GM08714 (cell line): ENCODE measurements at regions not wholly inside any gene's neighbourhood (a gene's known extent, or its start where the extent isn't known, plus 50 kb on each side); places are given as distances from the start of the nearest gene placed in this dataset.

Experiments
- H3K4me3 ChIP-seq: fragments of 200-500 bp; sonication (Bioruptor generic); 2 replicates; pipeline ENCODE4 v1.5.1; 2014; ENCODE audit warnings: mild to moderate bottlenecking, low read length, inconsistent platforms
- ZNF274 ChIP-seq: IDR thresholded peaks from 2 replicates; pipeline ENCODE4 v1.6.1; 2012; ENCODE audit warnings: mild to moderate bottlenecking, low read depth, low read length

- no peak for TF ChIP-seq ZNF274
- H3K4me3 ChIP-seq, result no peak overlapping the region
Observed at GRCh38 chr14:82720431-82720830, 1186.8 kb upstream of the SEL1L start.

DNA sequence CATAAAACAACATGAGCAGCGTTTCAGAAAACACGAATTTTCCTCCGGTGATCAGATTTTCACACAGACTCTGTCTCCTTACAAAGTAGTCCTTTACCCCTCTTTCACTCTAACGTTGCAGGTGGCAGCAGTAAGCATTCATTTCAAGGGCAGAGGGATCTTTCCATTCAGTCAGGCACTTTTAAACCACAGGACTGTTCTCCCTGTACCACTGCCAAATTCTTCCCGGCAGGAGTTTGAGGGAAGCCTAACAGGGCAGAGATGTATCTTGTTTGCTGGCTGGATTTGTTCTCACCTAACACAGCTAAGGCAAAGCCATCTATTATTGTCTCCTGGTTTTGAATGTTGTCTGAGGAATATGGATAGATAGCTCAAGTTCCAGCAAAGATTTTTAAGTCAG, 1187.3 kb upstream of the SEL1L start:
- H3K4me3 ChIP-seq, result no peak overlapping the region
- TF ChIP-seq ZNF274, result no peak

DNA sequence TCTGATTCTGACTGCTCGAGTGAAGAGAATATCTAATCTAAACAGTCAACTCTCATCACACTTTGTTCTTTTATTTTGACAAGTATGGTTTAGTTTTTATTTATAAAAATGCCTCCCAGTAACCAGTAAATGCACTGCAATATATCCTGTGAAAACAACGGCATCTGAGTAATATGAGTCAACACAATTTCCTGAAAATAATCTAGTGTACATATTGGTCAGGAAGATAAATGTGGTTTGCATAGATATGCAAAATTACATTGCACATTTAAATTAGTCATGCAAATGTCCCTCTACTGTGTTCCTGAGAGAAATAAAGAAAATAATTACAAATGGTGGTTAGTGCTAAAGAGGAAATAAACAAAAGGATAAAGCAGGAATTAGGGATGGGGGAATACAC, 1190.7 kb upstream of the SEL1L start:
- no peak for TF ChIP-seq ZNF274
- H3K4me3 ChIP-seq, result no peak overlapping the region

GRCh38 chr14:82725213-82725612, 1191.6 kb upstream of the SEL1L start:
- TF ChIP-seq ZNF274, result no peak
- H3K4me3 ChIP-seq, result no peak overlapping the region

DNA sequence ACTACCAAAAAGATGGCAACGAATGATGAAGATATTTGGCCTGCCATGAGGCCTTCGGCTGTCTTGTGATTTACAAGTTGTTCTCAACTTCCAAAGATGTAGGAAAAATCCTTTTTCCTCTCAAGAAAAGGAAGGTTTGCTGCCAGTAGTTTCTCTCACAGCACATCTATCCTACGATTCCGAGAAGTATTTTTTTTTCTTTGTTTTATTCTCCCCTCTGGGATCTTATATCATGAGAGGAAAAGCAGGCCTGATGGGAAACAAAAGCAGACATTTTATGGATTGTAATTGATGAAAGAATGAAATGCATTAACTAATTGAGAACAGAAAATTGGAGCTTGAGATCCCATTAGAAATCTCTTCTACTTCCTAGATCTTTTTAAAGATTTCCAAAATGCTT, 1197.9 kb upstream of the SEL1L start:
- no peak for TF ChIP-seq ZNF274
- H3K4me3 ChIP-seq, result no peak overlapping the region

- TF ChIP-seq ZNF274, result no peak
- no peak overlapping the region for H3K4me3 ChIP-seq
Observed at GRCh38 chr14:82740547-82740946, 1206.9 kb upstream of the SEL1L start.

DNA sequence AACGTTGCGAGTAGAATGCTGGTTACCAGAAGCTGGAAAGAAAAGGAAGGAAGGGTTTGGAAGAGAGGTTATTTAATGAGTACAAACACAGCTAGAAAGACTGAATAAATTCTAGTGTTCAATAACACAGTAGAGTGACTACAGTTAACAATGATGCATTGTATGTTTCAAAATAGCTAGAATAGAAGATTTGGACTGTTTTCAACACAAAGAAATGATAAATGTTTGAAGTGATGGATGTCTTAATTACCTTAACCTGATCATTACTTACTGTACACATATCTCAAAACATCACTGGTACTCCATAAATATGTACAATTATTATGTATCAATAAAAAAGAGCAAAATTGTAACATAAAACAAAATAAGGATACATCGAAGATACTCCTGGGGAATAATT, 1221.8 kb upstream of the SEL1L start:
- TF ChIP-seq ZNF274, result no peak
- no peak overlapping the region for H3K4me3 ChIP-seq

- TF ChIP-seq ZNF274, result no peak
- no peak overlapping the region for H3K4me3 ChIP-seq
Observed at GRCh38 chr14:82755923-82756322, 1222.3 kb upstream of the SEL1L start.

DNA sequence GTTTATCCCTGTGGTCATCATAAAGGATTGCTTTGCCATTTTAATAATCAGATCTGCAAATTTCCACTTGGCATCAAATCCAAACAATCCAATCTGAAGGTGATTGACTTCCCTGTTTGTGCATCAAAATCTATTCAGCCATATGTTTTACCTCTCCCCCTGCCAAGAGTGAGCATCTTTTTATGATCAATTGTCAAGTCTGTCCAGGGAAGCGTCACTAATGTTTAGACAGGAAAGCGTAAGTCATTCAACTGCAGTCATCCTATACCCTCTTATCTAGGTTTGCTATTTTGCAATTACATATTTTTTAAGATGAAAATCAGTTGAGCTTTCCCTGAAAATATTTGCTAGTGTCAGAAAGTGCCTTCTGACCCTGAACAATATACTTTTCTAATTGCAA, 1224.1 kb upstream of the SEL1L start:
- no peak overlapping the region for H3K4me3 ChIP-seq
- no peak for TF ChIP-seq ZNF274

GRCh38 chr14:82759656-82760055, 1226.0 kb upstream of the SEL1L start:
- no peak for TF ChIP-seq ZNF274
- H3K4me3 ChIP-seq, result no peak overlapping the region

- TF ChIP-seq ZNF274, result no peak
- H3K4me3 ChIP-seq, result no peak overlapping the region
Observed at GRCh38 chr14:82766123-82766522, 1232.5 kb upstream of the SEL1L start.

GRCh38 chr14:82766996-82767395, 1233.3 kb upstream of the SEL1L start:
- TF ChIP-seq ZNF274, result no peak
- H3K4me3 ChIP-seq, result no peak overlapping the region

GRCh38 chr14:82776958-82777357, 1243.3 kb upstream of the SEL1L start:
- H3K4me3 ChIP-seq, result no peak overlapping the region
- TF ChIP-seq ZNF274, result no peak

- no peak for TF ChIP-seq ZNF274
- H3K4me3 ChIP-seq, result no peak overlapping the region
Observed at GRCh38 chr14:82778008-82778590, 1244.4 kb upstream of the SEL1L start.

DNA sequence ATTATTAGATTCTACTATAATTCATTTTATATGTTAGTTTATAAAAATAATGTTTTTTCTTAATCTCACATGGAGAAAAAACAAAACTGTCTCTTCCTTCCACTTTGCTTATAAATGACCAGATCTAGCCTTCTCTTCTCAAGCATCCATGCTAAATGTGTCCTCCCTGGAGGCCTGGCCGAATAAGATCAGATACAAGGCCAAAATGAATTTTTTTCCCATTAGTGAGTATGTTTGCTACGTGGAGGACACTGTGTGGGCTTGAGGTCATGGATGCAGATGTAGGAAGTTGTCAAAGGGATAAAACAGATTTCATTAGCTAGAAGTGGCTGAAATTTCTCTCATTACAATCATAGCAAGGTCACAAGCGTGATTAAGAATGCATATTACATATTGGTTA, 1244.9 kb upstream of the SEL1L start:
- H3K4me3 ChIP-seq, result no peak overlapping the region
- TF ChIP-seq ZNF274, result no peak

GRCh38 chr14:82779301-82779700, 1245.6 kb upstream of the SEL1L start:
- H3K4me3 ChIP-seq, result no peak overlapping the region
- no peak for TF ChIP-seq ZNF274
